ENCODE measurements at regions not wholly inside any gene's neighbourhood (a gene's known extent, or its start where the extent isn't known, plus 50 kb on each side); places are given as distances from the start of the nearest gene placed in this dataset.

DNA sequence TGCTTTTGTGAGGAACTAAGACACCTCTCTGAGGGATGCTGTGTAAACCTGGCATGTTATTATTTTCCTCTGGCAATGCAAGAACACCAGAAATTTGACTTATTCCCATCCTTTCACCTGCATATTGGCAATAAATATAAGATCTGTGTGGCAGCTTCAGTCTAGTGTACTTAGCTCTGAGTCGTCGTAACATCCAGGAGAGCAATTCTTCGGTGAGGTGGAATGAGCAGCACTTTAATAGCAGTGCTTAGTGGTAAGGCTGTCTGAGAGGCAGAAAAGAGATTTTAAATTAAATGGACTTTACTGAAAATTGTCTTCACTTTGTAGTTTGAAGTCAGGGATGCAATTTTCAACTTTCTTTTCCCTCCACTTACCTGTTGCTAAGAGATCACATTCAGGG is 344.9 kb downstream of the PCDH7 start:
- TF ChIP-seq, protein P1, sequence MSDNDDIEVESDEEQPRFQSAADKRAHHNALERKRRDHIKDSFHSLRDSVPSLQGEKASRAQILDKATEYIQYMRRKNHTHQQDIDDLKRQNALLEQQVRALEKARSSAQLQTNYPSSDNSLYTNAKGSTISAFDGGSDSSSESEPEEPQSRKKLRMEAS (IDR thresholded peaks at IDR 0.05): no peak
- TF ChIP-seq, protein P2, sequence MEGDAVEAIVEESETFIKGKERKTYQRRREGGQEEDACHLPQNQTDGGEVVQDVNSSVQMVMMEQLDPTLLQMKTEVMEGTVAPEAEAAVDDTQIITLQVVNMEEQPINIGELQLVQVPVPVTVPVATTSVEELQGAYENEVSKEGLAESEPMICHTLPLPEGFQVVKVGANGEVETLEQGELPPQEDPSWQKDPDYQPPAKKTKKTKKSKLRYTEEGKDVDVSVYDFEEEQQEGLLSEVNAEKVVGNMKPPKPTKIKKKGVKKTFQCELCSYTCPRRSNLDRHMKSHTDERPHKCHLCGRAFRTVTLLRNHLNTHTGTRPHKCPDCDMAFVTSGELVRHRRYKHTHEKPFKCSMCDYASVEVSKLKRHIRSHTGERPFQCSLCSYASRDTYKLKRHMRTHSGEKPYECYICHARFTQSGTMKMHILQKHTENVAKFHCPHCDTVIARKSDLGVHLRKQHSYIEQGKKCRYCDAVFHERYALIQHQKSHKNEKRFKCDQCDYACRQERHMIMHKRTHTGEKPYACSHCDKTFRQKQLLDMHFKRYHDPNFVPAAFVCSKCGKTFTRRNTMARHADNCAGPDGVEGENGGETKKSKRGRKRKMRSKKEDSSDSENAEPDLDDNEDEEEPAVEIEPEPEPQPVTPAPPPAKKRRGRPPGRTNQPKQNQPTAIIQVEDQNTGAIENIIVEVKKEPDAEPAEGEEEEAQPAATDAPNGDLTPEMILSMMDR (IDR thresholded peaks at IDR 0.05): no peak
- no peak for TF ChIP-seq RARB (CRISPR knock-in tag; IDR thresholded peaks at IDR 0.05)
- TF ChIP-seq EP300 (IDR thresholded peaks at IDR 0.05): no peak
- no peak for TF ChIP-seq RAD21 (conservative IDR thresholded peaks at IDR 0.05 in 1 of 2, IDR thresholded peaks at IDR 0.05 in 1 of 2)
- TF ChIP-seq, protein P3, sequence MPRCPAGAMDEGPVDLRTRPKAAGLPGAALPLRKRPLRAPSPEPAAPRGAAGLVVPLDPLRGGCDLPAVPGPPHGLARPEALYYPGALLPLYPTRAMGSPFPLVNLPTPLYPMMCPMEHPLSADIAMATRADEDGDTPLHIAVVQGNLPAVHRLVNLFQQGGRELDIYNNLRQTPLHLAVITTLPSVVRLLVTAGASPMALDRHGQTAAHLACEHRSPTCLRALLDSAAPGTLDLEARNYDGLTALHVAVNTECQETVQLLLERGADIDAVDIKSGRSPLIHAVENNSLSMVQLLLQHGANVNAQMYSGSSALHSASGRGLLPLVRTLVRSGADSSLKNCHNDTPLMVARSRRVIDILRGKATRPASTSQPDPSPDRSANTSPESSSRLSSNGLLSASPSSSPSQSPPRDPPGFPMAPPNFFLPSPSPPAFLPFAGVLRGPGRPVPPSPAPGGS (IDR thresholded peaks at IDR 0.05): no peak
